ENCODE measurements at regions not wholly inside any gene's neighbourhood (a gene's known extent, or its start where the extent isn't known, plus 50 kb on each side); places are given as distances from the start of the nearest gene placed in this dataset.

DNA sequence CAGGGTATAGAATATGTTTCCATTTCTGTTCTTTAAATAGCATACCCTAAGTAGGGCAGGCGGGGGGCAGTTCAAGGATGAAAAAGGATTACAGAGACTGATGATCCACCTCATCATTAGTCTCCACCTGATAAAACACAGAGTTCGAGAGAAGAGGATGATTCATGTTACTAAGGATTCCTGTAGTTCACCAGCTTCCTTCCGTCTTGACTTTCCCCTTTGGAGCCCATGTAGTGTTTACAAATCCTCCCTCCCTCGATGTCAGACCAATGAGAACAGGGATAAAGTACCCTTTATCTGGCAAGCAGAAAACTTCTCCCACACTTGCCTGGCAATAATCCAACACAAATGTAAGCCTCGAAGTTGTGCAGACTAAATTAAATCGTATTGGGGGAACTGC lies 526.3 kb upstream of the FAM241A start:
- no peak for TF ChIP-seq POLR2A (IDR thresholded peaks at IDR 0.05; ENCODE audit: low read length)
- no peak for TF ChIP-seq SREBF2 (IDR thresholded peaks at IDR 0.05)
- TF ChIP-seq, protein P1, sequence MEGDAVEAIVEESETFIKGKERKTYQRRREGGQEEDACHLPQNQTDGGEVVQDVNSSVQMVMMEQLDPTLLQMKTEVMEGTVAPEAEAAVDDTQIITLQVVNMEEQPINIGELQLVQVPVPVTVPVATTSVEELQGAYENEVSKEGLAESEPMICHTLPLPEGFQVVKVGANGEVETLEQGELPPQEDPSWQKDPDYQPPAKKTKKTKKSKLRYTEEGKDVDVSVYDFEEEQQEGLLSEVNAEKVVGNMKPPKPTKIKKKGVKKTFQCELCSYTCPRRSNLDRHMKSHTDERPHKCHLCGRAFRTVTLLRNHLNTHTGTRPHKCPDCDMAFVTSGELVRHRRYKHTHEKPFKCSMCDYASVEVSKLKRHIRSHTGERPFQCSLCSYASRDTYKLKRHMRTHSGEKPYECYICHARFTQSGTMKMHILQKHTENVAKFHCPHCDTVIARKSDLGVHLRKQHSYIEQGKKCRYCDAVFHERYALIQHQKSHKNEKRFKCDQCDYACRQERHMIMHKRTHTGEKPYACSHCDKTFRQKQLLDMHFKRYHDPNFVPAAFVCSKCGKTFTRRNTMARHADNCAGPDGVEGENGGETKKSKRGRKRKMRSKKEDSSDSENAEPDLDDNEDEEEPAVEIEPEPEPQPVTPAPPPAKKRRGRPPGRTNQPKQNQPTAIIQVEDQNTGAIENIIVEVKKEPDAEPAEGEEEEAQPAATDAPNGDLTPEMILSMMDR (IDR thresholded peaks at IDR 0.05) = no peak
- TF ChIP-seq SMC3 (IDR thresholded peaks at IDR 0.05) = no peak
- no peak for TF ChIP-seq MAZ (IDR thresholded peaks at IDR 0.05; ENCODE audit: borderline replicate concordance, low read depth, low read length)
- TF ChIP-seq, protein P2, sequence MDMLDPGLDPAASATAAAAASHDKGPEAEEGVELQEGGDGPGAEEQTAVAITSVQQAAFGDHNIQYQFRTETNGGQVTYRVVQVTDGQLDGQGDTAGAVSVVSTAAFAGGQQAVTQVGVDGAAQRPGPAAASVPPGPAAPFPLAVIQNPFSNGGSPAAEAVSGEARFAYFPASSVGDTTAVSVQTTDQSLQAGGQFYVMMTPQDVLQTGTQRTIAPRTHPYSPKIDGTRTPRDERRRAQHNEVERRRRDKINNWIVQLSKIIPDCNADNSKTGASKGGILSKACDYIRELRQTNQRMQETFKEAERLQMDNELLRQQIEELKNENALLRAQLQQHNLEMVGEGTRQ (IDR thresholded peaks at IDR 0.05) = no peak
- TF ChIP-seq, protein P3, sequence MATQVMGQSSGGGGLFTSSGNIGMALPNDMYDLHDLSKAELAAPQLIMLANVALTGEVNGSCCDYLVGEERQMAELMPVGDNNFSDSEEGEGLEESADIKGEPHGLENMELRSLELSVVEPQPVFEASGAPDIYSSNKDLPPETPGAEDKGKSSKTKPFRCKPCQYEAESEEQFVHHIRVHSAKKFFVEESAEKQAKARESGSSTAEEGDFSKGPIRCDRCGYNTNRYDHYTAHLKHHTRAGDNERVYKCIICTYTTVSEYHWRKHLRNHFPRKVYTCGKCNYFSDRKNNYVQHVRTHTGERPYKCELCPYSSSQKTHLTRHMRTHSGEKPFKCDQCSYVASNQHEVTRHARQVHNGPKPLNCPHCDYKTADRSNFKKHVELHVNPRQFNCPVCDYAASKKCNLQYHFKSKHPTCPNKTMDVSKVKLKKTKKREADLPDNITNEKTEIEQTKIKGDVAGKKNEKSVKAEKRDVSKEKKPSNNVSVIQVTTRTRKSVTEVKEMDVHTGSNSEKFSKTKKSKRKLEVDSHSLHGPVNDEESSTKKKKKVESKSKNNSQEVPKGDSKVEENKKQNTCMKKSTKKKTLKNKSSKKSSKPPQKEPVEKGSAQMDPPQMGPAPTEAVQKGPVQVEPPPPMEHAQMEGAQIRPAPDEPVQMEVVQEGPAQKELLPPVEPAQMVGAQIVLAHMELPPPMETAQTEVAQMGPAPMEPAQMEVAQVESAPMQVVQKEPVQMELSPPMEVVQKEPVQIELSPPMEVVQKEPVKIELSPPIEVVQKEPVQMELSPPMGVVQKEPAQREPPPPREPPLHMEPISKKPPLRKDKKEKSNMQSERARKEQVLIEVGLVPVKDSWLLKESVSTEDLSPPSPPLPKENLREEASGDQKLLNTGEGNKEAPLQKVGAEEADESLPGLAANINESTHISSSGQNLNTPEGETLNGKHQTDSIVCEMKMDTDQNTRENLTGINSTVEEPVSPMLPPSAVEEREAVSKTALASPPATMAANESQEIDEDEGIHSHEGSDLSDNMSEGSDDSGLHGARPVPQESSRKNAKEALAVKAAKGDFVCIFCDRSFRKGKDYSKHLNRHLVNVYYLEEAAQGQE (IDR thresholded peaks at IDR 0.05) = no peak
- no peak for TF ChIP-seq EP300 (IDR thresholded peaks at IDR 0.05)
- TF ChIP-seq, protein P4, sequence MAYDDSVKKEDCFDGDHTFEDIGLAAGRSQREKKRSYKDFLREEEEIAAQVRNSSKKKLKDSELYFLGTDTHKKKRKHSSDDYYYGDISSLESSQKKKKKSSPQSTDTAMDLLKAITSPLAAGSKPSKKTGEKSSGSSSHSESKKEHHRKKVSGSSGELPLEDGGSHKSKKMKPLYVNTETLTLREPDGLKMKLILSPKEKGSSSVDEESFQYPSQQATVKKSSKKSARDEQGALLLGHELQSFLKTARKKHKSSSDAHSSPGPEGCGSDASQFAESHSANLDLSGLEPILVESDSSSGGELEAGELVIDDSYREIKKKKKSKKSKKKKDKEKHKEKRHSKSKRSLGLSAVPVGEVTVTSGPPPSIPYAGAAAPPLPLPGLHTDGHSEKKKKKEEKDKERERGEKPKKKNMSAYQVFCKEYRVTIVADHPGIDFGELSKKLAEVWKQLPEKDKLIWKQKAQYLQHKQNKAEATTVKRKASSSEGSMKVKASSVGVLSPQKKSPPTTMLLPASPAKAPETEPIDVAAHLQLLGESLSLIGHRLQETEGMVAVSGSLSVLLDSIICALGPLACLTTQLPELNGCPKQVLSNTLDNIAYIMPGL (CRISPR knock-in tag; IDR thresholded peaks at IDR 0.05; ENCODE audit: borderline replicate concordance) = no peak
- no peak for TF ChIP-seq ESRRA (IDR thresholded peaks at IDR 0.05; ENCODE audit: borderline replicate concordance, low read length)
- TF ChIP-seq BHLHE40 (IDR thresholded peaks at IDR 0.05; ENCODE audit: low read depth, low read length) = no peak
- TF ChIP-seq CHD2 (IDR thresholded peaks at IDR 0.05; ENCODE audit: low read length, partially characterized antibody) = no peak
- no peak for TF ChIP-seq JUN (IDR thresholded peaks at IDR 0.05)
